Tibial nerve (tissue), 4 donors: ENCODE measurements at regions not wholly inside any gene's neighbourhood (a gene's known extent, or its start where the extent isn't known, plus 50 kb on each side); places are given as distances from the start of the nearest gene placed in this dataset.

Experiments
- EP300 ChIP-seq, 2 donors: sonication (generic); formaldehyde crosslinking; IDR thresholded peaks; one replicate each; pipeline ENCODE4 v1.6.1; 2017; ENCODE audit warnings: antibody characterized with exemption in 2 of 2, mild to moderate bottlenecking in 1 of 2
- POLR2A ChIP-seq, 2 donors: fragments of 450-650 bp; IDR thresholded peaks; one replicate each; pipeline ENCODE4 v1.6.1; 2017; ENCODE audit warnings: antibody characterized with exemption in 2 of 2, mild to moderate bottlenecking in 2 of 2, moderate library complexity in 2 of 2
- TF ChIP-seq, protein P1 (sequence below), 5 experiments: fragments of 200-600 bp in 3 of 5; fragments of 450-650 bp in 2 of 5; sonication (generic) in 3 of 5; IDR thresholded peaks; one replicate each; pipeline ENCODE4 v1.5.1; 2016 to 2019; ENCODE audit warnings: antibody characterized with exemption in 5 of 5, mild to moderate bottlenecking in 3 of 5, moderate library complexity in 2 of 5

GRCh38 chr3:98984024-98984423 is 82.5 kb upstream of the DCBLD2 start:
- TF ChIP-seq, protein P1, sequence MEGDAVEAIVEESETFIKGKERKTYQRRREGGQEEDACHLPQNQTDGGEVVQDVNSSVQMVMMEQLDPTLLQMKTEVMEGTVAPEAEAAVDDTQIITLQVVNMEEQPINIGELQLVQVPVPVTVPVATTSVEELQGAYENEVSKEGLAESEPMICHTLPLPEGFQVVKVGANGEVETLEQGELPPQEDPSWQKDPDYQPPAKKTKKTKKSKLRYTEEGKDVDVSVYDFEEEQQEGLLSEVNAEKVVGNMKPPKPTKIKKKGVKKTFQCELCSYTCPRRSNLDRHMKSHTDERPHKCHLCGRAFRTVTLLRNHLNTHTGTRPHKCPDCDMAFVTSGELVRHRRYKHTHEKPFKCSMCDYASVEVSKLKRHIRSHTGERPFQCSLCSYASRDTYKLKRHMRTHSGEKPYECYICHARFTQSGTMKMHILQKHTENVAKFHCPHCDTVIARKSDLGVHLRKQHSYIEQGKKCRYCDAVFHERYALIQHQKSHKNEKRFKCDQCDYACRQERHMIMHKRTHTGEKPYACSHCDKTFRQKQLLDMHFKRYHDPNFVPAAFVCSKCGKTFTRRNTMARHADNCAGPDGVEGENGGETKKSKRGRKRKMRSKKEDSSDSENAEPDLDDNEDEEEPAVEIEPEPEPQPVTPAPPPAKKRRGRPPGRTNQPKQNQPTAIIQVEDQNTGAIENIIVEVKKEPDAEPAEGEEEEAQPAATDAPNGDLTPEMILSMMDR (IDR thresholded peaks at IDR 0.05), result no peak
- TF ChIP-seq POLR2A (IDR thresholded peaks at IDR 0.05) (no peak), EP300 (IDR thresholded peaks at IDR 0.05) (no peak)
